Glutamatergic neuron (in vitro differentiated cells): ENCODE measurements at regions not wholly inside any gene's neighbourhood (a gene's known extent, or its start where the extent isn't known, plus 50 kb on each side); places are given as distances from the start of the nearest gene placed in this dataset.

ENCODE experiments used
- DNase-seq: peaks from one replicate; pipeline ENCODE4 v3.0.0; 2022
- H3K27ac Mint-ChIP-seq: one replicate; pipeline ENCODE4 v1.8.0; 2020; ENCODE audit warnings: mild to moderate bottlenecking, mixed read lengths, inconsistent platforms; ENCODE audit not compliant: unreplicated experiment
- H3K27me3 Mint-ChIP-seq: one replicate; pipeline ENCODE4 v1.8.0; 2020; ENCODE audit warnings: mild to moderate bottlenecking, moderate library complexity, mixed read lengths, inconsistent platforms; ENCODE audit not compliant: unreplicated experiment
- H3K36me3 Mint-ChIP-seq: one replicate; pipeline ENCODE4 v1.8.0; 2020; ENCODE audit warnings: mild to moderate bottlenecking, mixed read lengths, inconsistent platforms; ENCODE audit not compliant: unreplicated experiment
- H3K4me1 Mint-ChIP-seq: one replicate; pipeline ENCODE4 v1.8.0; 2020; ENCODE audit warnings: mild to moderate bottlenecking, low read depth, mixed read lengths, inconsistent platforms; ENCODE audit not compliant: unreplicated experiment
- H3K4me3 Mint-ChIP-seq: one replicate; pipeline ENCODE4 v1.8.0; 2020; ENCODE audit warnings: mild to moderate bottlenecking, mixed read lengths, inconsistent platforms; ENCODE audit not compliant: unreplicated experiment
- H3K9me3 Mint-ChIP-seq: one replicate; pipeline ENCODE4 v1.8.0; 2020; ENCODE audit warnings: mild to moderate bottlenecking, moderate library complexity, mixed read lengths, inconsistent platforms; ENCODE audit not compliant: unreplicated experiment
- CTCF ChIP-seq: fragments of 200-600 bp; sonication (generic); IDR thresholded peaks from one replicate; pipeline ENCODE4 v1.5.0; 2021; ENCODE audit not compliant: partially characterized antibody, unreplicated experiment

DNA sequence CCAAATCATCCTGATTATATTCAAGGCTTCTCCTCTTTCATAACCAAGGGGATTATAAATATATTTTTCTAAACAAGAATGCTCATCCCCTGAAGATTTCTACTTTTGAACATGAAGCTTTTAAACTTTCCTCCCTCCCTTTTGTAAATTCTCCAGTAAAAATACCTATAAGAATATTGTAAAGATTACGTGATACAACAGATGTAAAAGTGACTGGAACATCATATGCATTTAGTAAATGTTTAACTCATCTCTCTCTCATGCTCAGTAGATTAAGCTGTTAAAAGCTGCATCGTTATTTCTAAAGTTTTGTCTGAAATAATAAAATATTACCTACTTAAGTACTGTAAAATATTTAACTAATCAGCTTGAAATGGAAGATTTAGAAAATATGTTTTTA is 281.1 kb downstream of the SPRY2 start:
- Mint-ChIP-seq H3K4me1 (no peaks in the 10 kb centered on the region), H3K36me3 (no peaks in the 10 kb centered on the region), H3K9me3 (peaks cover 2% of the 10 kb centered on the region), H3K27me3 (no peaks in the 10 kb centered on the region), H3K4me3 (no peak overlapping the region), H3K27ac (no peak overlapping the region)
- DNase-seq, result no peak
- TF ChIP-seq CTCF, result no peak

GRCh38 chr13:80058626-80059025 is 282.3 kb downstream of the SPRY2 start:
- Mint-ChIP-seq H3K4me1 (no peaks in the 10 kb centered on the region), H3K27me3 (no peaks in the 10 kb centered on the region), H3K27ac (no peak overlapping the region), H3K4me3 (no peak overlapping the region), H3K9me3 (peaks cover 2% of the 10 kb centered on the region), H3K36me3 (no peaks in the 10 kb centered on the region)
- DNase-seq, result no peak
- no peak for TF ChIP-seq CTCF

GRCh38 chr13:80055847-80056246 is 285.1 kb downstream of the SPRY2 start:
- no peak overlapping the region for H3K4me3 Mint-ChIP-seq
- peaks cover 2% of the 10 kb centered on the region for H3K27me3 Mint-ChIP-seq
- no peak for DNase-seq
- no peaks in the 10 kb centered on the region for H3K9me3 Mint-ChIP-seq
- no peak for TF ChIP-seq CTCF
- no peaks in the 10 kb centered on the region for H3K4me1 Mint-ChIP-seq
- H3K36me3 Mint-ChIP-seq, result no peaks in the 10 kb centered on the region
- no peak overlapping the region for H3K27ac Mint-ChIP-seq

DNA sequence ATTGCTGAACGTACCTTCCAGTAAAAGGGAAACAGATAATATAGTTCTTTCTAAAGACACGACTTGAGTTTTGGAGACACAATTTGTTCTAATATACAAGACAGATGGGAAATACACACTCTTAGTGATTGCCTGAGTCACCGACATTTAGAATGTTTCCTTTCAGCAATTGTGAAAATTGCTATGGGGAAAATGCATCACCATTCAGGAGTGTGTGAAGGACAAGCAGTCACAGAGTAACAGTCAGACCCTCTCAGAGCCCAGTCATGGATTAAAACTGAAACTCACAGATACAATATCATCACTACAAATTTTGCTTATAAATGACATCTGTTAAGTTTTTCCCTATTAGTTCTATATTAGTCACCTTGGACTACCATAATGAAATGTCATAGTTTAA is 286.1 kb downstream of the SPRY2 start:
- no peak overlapping the region for H3K27ac Mint-ChIP-seq
- TF ChIP-seq CTCF, result no peak
- peaks cover 2% of the 10 kb centered on the region for H3K27me3 Mint-ChIP-seq
- no peak for DNase-seq
- H3K36me3 Mint-ChIP-seq, result no peaks in the 10 kb centered on the region
- H3K4me3 Mint-ChIP-seq, result no peak overlapping the region
- H3K4me1 Mint-ChIP-seq, result peaks cover 3% of the 10 kb centered on the region
- H3K9me3 Mint-ChIP-seq, result no peaks in the 10 kb centered on the region

GRCh38 chr13:80052286-80052685 is 288.6 kb downstream of the SPRY2 start:
- TF ChIP-seq CTCF, result no peak
- no peaks in the 10 kb centered on the region for H3K36me3 Mint-ChIP-seq
- H3K4me1 Mint-ChIP-seq, result peaks cover 14% of the 10 kb centered on the region
- DNase-seq, result no peak
- no peak overlapping the region for H3K4me3 Mint-ChIP-seq
- no peaks in the 10 kb centered on the region for H3K9me3 Mint-ChIP-seq
- H3K27me3 Mint-ChIP-seq, result peaks cover 2% of the 10 kb centered on the region
- no peak overlapping the region for H3K27ac Mint-ChIP-seq
